HG03135 (cell line): ENCODE measurements at regions not wholly inside any gene's neighbourhood (a gene's known extent, or its start where the extent isn't known, plus 50 kb on each side); places are given as distances from the start of the nearest gene placed in this dataset.

Source experiments
- ATAC-seq: cut with Tn5 transposase; IDR thresholded peaks from one replicate; pipeline ENCODE4 v1.9.1; 2021; ENCODE audit warnings: mild to moderate bottlenecking, moderate library complexity; ENCODE audit not compliant: unreplicated experiment

GRCh38 chr20:48287021-48287494 is 501.8 kb upstream of the SULF2 start:
- no peak for ATAC-seq

GRCh38 chr20:48286601-48287000 is 501.3 kb upstream of the SULF2 start:
- no peak for ATAC-seq

DNA sequence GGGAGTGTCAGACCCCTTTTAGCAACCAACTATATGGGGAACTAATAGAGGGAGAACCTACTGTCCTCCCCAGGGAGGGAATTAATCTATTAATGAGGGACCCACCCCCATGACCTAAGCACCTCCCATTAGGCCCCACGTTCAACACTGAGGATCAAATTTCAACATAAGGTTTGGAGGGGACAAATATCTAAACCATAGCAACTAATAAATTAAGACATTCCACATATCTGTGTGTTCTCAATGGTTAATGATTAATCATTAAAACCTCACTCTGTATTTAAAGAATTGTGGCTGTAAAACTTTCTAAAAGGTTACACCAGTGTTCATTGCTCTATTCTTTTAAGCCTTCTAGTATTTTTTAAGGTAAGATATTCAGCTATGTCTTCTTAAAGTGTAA is 500.4 kb upstream of the SULF2 start:
- no peak for ATAC-seq

DNA sequence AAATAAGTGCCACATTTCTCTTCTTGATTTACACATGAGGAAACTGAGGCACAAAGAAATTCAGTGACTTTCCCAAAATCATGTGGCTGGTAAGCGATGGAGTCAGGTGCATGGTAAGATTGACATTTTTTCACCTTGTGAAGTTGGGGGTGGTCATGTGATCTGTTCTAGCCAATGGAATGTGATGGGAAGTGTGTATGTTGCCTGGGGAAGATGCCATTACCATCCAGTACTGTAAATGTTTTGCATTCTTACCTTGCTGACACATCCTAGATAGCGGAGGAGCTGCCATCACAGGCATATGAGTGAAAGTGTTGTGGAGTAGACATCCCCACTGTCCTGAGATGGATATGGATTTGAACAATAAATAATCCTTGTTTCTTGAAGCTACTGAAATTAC is 499.6 kb upstream of the SULF2 start:
- no peak for ATAC-seq

GRCh38 chr20:48284315-48284714 is 499.0 kb upstream of the SULF2 start:
- no peak for ATAC-seq

DNA sequence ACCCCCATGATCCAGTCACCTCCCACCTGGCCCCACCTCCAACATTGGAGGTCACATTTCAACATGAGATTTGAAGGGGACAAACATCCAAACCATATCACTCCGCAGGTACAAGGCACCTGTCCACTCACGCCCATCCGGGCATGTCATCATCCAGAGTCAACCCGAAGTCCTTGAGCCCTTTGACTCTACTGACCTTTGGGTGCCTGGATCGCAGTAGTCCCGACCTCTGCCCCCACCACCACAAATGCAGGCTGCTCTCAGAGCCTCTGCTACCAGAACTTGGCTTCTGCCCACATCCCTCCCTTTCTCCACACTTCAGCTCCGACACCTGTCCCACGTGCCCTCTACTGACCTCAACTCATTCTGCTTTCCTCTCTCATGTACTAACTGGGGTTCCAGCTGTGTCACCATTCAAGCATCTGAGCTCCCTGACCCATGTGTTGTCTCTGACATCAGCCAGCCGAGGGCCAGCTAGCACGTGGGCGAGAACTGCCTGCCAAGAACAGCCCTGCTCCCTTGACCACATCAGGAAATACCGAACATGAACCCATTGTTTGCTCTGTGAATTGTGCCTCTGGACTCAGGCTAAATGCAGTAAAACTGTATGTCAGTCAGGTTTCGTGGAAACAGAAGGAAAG is 498.3 kb upstream of the SULF2 start:
- ATAC-seq, result no peak

- no peak for ATAC-seq
These were observed 497.4 kb upstream of the SULF2 start for GRCh38 chr20:48282591-48283228.

DNA sequence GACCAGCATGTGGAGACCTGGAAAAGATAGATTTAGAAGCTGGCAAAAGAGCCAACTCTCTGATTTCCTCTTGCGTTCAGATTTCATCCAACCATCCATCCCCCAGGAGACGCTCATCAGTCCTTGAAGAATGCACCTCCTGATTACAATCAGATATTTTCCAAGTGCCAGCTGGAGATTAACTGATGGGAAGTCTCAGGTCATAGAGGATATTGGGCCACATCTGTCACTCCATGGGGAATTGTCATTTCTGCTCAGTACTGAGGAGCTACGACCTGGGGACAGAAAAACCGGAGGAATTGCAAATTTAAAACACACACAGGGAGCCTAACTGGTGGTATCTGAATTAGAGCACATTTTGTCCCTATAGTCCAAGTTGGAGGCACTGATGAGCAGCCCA is 496.2 kb upstream of the SULF2 start:
- no peak for ATAC-seq

DNA sequence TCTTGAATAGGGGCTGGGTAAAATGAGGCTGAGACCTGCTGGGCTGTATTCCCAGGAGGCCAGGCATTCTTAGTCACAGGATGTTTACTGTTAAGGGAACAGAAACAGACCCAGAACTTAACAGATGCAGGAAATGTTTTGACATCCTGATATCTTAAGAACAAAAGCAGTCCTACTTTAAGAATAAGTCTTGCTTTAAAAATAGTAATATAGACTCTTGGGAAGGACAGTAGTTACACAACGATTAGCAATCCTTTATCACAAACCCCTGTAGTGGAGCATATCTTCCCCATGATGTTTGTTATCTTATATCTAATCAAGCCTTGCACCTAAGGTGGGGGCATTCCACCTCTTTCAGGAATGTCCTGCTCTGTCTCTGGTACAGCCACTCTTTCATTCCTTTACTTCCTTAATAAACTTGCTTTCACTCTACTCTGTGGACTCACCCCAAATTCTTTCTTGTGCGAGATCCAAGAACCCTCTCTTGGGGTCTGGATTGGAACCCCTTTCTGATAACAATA is 493.7 kb upstream of the SULF2 start:
- no peak for ATAC-seq

GRCh38 chr20:48277266-48277665 is 492.0 kb upstream of the SULF2 start:
- no peak for ATAC-seq

- ATAC-seq, result no peak
These were observed 490.7 kb upstream of the SULF2 start for GRCh38 chr20:48276021-48276342.

DNA sequence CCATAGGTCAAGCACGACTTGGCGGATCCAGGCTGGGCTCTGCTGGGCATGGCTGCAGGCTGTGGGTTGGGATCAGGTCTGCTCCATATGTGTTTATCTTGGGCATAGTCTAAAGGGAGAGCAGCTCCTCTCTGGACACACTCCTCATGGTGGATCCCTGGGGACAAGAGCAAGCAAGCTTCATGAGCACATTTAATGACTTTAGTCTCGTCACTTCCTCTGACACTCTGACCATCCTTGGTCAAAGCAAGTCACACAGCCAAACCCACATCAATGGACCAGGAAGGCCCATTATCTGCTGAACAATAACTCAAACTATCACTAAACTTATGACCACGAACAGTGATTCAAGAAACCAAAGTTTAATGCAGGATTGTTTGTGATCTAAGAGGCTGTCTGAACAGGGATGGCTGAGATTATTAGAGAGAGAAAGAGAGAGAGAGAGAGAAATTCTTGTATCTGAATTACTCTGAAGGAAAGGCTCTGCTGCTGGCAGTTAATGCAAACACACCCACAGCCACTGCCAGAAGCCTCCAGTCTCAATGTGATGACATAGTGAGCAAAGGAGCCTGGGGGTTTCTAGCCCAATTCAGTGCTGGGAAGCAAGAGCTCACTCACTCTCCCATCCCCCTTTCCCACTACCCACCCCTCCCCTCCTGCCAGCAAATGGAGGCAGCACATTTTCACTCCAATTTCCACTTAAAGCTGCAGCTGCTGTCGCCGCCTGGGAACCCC is 490.2 kb upstream of the SULF2 start:
- no peak for ATAC-seq

DNA sequence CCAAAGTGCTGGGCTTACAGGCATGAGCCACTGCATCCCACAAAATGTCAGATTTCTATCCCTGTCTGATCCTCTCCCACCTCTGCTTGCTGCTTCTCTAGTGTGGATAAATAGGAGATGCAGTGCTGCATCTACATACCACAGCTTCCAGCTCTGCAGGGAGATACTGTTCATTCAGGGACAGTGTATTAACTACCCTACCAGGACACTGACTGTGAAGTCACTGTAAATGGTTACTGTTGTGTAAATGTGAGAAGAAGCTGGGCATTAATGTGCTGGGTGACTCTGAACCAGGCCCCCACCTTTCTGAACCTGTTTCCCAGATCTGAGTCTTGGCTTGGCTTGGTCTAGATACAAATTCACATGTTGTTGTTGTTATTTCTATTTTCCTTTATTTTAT is 488.6 kb upstream of the SULF2 start:
- ATAC-seq, result no peak

- ATAC-seq, result no peak
These were observed 485.6 kb upstream of the SULF2 start for GRCh38 chr20:48270885-48271284.

GRCh38 chr20:48267860-48268633 is 482.8 kb upstream of the SULF2 start:
- ATAC-seq, result no peak

DNA sequence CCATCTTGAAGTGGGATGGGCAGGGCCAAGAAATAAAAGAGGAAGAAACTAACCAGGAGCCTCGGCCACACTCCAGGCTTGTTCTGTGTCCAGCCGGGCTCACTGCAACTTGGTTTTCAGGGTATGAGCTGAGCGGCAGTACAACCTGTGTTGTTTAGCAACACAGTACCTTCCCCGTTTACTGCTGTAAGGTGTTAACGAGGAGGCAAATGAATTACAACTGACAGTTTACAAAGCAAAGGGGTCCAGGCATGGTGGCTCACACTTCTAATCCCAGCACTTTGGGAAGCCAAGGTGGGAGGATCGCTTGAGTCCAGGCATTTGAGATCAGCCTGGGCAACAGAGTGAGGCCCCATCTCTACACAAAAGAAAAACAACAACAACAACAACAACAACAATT is 481.3 kb upstream of the SULF2 start:
- ATAC-seq, result no peak

DNA sequence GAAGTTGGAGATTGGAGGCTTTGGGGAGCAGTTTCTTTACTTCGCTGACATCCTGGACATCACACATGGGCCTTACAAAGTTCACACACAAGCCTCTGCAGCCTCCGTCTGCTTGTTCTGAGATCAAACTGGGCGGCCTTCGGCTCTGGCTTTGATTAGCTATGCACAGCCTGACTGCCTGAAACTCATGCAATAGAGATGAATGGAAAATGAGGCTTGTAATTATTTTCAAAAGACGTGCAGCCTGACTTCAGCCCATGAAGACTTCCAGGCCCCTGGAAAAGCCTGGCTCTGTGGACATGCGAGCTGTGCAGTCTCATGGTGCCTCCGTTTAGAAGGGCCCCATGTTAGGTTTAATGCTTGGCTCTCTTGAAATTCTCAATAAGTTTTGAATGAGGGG is 480.5 kb upstream of the SULF2 start:
- ATAC-seq, result no peak

GRCh38 chr20:48262955-48263354 is 477.7 kb upstream of the SULF2 start:
- ATAC-seq, result no peak

GRCh38 chr20:48262466-48262865 is 477.2 kb upstream of the SULF2 start:
- ATAC-seq, result no peak

DNA sequence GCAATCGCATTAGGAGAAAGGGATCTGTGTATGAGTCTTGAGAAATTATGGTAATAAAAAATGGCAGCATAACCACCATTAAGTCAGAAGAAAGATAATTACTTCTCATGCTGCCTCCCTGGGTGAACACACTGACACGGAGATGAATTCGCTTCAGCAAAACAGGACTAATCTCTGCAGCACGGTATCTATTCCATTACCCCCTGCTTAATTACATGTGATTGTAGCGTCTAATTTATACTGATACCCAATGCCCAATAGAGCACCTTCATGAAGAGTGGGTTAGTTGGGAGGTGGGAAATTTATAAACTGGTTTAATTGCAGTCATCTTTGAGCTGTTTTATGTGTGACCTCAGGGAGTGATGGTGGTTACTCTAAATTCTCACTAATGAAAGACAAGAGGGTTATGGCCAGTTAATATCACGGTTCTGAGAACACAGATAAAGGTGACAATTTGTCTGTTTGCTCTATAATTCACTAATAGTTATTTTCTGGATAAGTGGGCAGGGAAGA is 476.2 kb upstream of the SULF2 start:
- ATAC-seq, result no peak

GRCh38 chr20:48260129-48260756 is 475.0 kb upstream of the SULF2 start:
- no peak for ATAC-seq
